K562 (cell line): ENCODE measurements at regions not wholly inside any gene's neighbourhood (a gene's known extent, or its start where the extent isn't known, plus 50 kb on each side); places are given as distances from the start of the nearest gene placed in this dataset.
A peak's percentile ranks its signal among the peaks of the same experiment; 100 is the strongest.
"Not testable (repeated sequence)": the region's sequence is repeated elsewhere in the genome, so short reads cannot be mapped to it uniquely, and the experiment has no call there.

ENCODE experiments used
- ATAC-seq: fragments of 200-7000 bp; cut with Tn5 transposase; 3 replicates; pipeline ENCODE4 v1.9.1; 2020; ENCODE audit warnings: moderate library complexity
- BruUV-seq: library from RNA; stranded (reverse); fragments of 400-500 nt; replicated peaks from 2 replicates; lab custom pipeline; 2021; lab: Mats Ljungman, UMichigan
- CTCF ChIA-PET: fragments of 300-600 bp; formaldehyde crosslinking; extraction: SDS; loops from one replicate; lab custom pipeline; 2021; ENCODE audit warnings: low intra/inter-chr PET ratio; lab: Yijun Ruan, JAX
- POLR2A ChIA-PET: fragments of 300-600, 350-650 bp; sonication (Branson Sonifier 250); formaldehyde crosslinking; extraction: SDS; loops from one replicate; lab custom pipeline; 2021; ENCODE audit warnings: antibody characterized with exemption, inconsistent platforms; lab: Yijun Ruan, JAX
- DNase-seq, 4 experiments: peaks; one replicate each; pipeline versions ENCODE4 v3.0.0 to v3.0.0-alpha.2; 2011 to 2018; ENCODE audit warnings: low spot score in 3 of 4, mixed read lengths in 3 of 4; ENCODE audit errors: extremely low read depth in 1 of 4
- FAIRE-seq: peaks from 2 replicates; lab custom pipeline; 2011; peaks lifted over from hg19 to GRCh38; lab: Jason Lieb, UNC
- H2AFZ ChIP-seq: 2 replicates; pipeline ENCODE4 v1.6.0; 2011; ENCODE audit warnings: low read depth, low read length, control low read depth, inconsistent platforms
- H3K27ac ChIP-seq: fragments of 200-600 bp; 3 replicates; pipeline ENCODE4 v1.8.0; 2011; ENCODE audit warnings: low read depth, mild to moderate bottlenecking, control low read depth, inconsistent platforms, low read length, moderate library complexity, mixed read lengths; ENCODE audit errors: extremely low read depth
- H3K27me3 ChIP-seq, 2 experiments: fragments of 300-600 bp in 1 of 2; 2 replicates in 1 of 2; 3 replicates in 1 of 2; pipeline versions ENCODE4 v1.6.0 to v1.8.0; 2011; ENCODE audit warnings: inconsistent platforms in 2 of 2, low read length in 2 of 2, mild to moderate bottlenecking in 1 of 2, mixed read lengths in 1 of 2, moderate library complexity in 1 of 2; ENCODE audit not compliant: control insufficient read depth in 2 of 2, insufficient read depth in 2 of 2
- H3K36me3 ChIP-seq: fragments of 300-600 bp; 3 replicates; pipeline ENCODE4 v1.8.0; 2011; ENCODE audit warnings: mild to moderate bottlenecking, low read length, inconsistent platforms; ENCODE audit not compliant: control insufficient read depth, insufficient read depth
- H3K4me1 ChIP-seq, 2 experiments: fragments of 200-600 bp in 1 of 2; replicated peaks in 1 of 2; 2 replicates in 1 of 2; 3 replicates in 1 of 2; pipeline versions ENCODE4 v1.5.1 to v1.8.0; 2011; ENCODE audit warnings: inconsistent platforms in 2 of 2, low read length in 2 of 2, mild to moderate bottlenecking in 1 of 2, mixed read lengths in 1 of 2, moderate library complexity in 1 of 2; ENCODE audit not compliant: control insufficient read depth in 2 of 2, insufficient read depth in 2 of 2
- H3K4me2 ChIP-seq: 2 replicates; pipeline ENCODE4 v1.6.1; 2011; ENCODE audit warnings: low read length, control low read depth, inconsistent platforms, mixed read lengths; ENCODE audit not compliant: insufficient read depth
- H3K4me3 ChIP-seq: fragments of 200-600 bp; sonication (generic), shearing (Covaris generic); 2 replicates; pipeline ENCODE4 v1.5.1; 2016; ENCODE audit warnings: control low read depth, inconsistent platforms
- H3K79me2 ChIP-seq: fragments of 200-600 bp; 3 replicates; pipeline ENCODE4 v1.8.0; 2011; ENCODE audit warnings: low read length, inconsistent platforms; ENCODE audit not compliant: control insufficient read depth, insufficient read depth
- H3K9ac ChIP-seq, 2 experiments: 2 replicates each; pipeline versions ENCODE4 v1.6.0 to v1.6.1; 2011; ENCODE audit warnings: low read depth in 2 of 2, low read length in 2 of 2, control low read depth in 1 of 2, inconsistent platforms in 1 of 2, mild to moderate bottlenecking in 1 of 2, mixed read lengths in 1 of 2; ENCODE audit not compliant: insufficient read depth in 1 of 2
- H3K9me1 ChIP-seq: one replicate; pipeline ENCODE4 v1.6.0; 2011; ENCODE audit warnings: inconsistent platforms, mild to moderate bottlenecking, low read length, moderate library complexity; ENCODE audit not compliant: control insufficient read depth, insufficient read depth
- H3K9me3 ChIP-seq: replicated peaks from 2 replicates; pipeline ENCODE4 v1.5.1; 2011; ENCODE audit warnings: low read depth, low read length, inconsistent platforms; ENCODE audit not compliant: control insufficient read depth, insufficient read depth
- H4K20me1 ChIP-seq: replicated peaks from 2 replicates; pipeline ENCODE4 v1.6.1; 2011; ENCODE audit warnings: low read length, inconsistent platforms, mixed read lengths; ENCODE audit not compliant: control insufficient read depth, insufficient read depth
- NFIC ChIP-seq: fragments of 450-650 bp; IDR thresholded peaks from 2 replicates; pipeline ENCODE4 v1.6.1; 2017; ENCODE audit warnings: mild to moderate bottlenecking, inconsistent platforms
- THRAP3 ChIP-seq: fragments of 450-650 bp; IDR thresholded peaks from 2 replicates; pipeline ENCODE4 v1.6.1; 2016; ENCODE audit warnings: mild to moderate bottlenecking, inconsistent platforms, borderline replicate concordance
- WGBS: fragments of 100-300 bp; shearing (Covaris generic); methylation state at CpG from one replicate; pipeline ENCODE4 v1.1.6; 2016; ENCODE audit warnings: low coverage, mixed read lengths; ENCODE audit not compliant: insufficient coverage; ENCODE audit errors: missing lambda C conversion rate; 5-methylcytosine and 5-hydroxymethylcytosine counted together
- in situ Hi-C: fragments of 300-500 bp; cut with MboI; formaldehyde crosslinking; loops from 4 replicates; pipeline ENCODE4 v1.15.0; 2018; ENCODE audit warnings: inconsistent platforms, mixed read lengths
- intact Hi-C: fragments of 100-400 bp; cut with micrococcal nuclease; formaldehyde crosslinking; loops from 2 replicates; pipeline ENCODE4 v1.14.2; 2022

- H3K9me3 ChIP-seq, H3K9ac ChIP-seq, H4K20me1 ChIP-seq, H3K4me3 ChIP-seq, in situ Hi-C loops, H3K79me2 ChIP-seq, DNase-seq, ATAC-seq, H2AFZ ChIP-seq, H3K4me1 ChIP-seq, POLR2A ChIA-PET, FAIRE-seq, H3K4me2 ChIP-seq, CTCF ChIA-PET, H3K36me3 ChIP-seq, H3K9me1 ChIP-seq, H3K27ac ChIP-seq, intact Hi-C loops, BruUV-seq: not testable (repeated sequence)
- H3K27me3 ChIP-seq: peaks cover 4 to 17% of the 10 kb centered on the region in 2 experiments; a peak in 3 of 5 replicates
- WGBS: 0% methylated on average over 5 of the region's 35 CpGs
Measured at GRCh38 chr2:203642841-203643240, 63.6 kb upstream of the CD28 start.

GRCh38 chr2:203645831-203646230, 60.6 kb upstream of the CD28 start:
- CTCF ChIA-PET: no interaction called here
- no peaks in the 10 kb centered on the region for H3K4me1 ChIP-seq
- no peak for DNase-seq
- H4K20me1 ChIP-seq: no peaks in the 10 kb centered on the region
- H3K9me3 ChIP-seq: no peaks in the 10 kb centered on the region
- no peak overlapping the region for H2AFZ ChIP-seq
- H3K9ac ChIP-seq: no peak overlapping the region
- BruUV-seq: no TSS peak
- in situ Hi-C loops: no loop called here
- no peak for FAIRE-seq
- TF ChIP-seq THRAP3: no peak
- 0 out of 2 replicates have a peak, but pooled peaks have one; percentile 9 for TF ChIP-seq NFIC
- TF ChIP-seq, all 486 proteins: peak for 1
- Histone ChIP-seq H3K4me3 (no peak overlapping the region), H3K9me1 (no peaks in the 10 kb centered on the region), H3K27ac (no peak overlapping the region), H3K79me2 (no peaks in the 10 kb centered on the region), H3K36me3 (no peaks in the 10 kb centered on the region), H3K27me3 (peaks cover 4 to 17% of the 10 kb centered on the region in 2 experiments; a peak in 3 of 5 replicates), H3K4me2 (no peak overlapping the region)
- no peak for ATAC-seq
- POLR2A ChIA-PET: no interaction called here
- 0% methylated on average over 1 of the region's 1 CpG for WGBS
- intact Hi-C loops: no loop called here
